ENCODE measurements at regions not wholly inside any gene's neighbourhood (a gene's known extent, or its start where the extent isn't known, plus 50 kb on each side); places are given as distances from the start of the nearest gene placed in this dataset.

DNA sequence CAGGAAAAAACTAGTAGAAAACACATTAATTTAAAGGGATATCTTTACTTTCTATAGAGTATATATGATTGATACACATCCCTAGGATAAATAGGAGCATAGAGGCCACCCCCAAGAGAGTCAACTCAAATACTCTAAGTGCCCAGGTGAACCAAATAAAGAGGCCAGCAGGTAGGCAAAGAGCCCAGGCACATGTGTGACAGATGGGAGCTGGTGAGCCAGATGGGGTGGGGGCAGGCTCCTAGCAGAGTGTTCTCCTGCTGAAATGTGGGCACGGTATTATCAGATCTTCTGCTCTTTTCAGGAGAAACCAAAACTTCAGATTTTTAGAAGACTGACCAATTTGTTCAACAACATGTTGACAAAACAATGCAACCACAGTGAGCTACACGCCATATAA lies 333.4 kb upstream of the PKN2 start:
- Histone ChIP-seq H3K9me2 (replicated peaks; ENCODE audit: insufficient read depth, low read length) (no peaks in the 10 kb centered on the region), H3F3A (ENCODE audit: insufficient read depth, low read length) (no peaks in the 10 kb centered on the region)

DNA sequence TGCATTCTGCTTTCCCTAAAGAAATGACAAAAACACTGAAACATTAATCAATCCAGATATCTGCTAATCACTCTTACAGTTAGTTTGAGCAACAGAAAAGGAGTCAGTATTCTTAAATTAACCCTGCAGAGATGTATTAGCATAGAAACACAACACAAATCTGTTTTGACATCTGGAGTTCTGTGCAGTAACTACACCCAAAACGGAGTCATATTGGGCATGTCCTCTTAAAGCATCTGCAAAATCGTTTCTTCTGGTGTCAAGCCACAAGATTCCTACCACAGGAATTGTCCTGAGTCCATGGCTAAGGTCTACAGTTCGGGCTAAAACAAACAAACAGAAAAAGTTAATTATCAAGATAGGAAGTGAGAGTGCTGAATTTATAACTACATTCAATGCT lies 332.1 kb upstream of the PKN2 start:
- Histone ChIP-seq H3K9ac (ENCODE audit: low read length) (no peak overlapping the region), H2AFZ (ENCODE audit: low read length) (no peak overlapping the region)

More for the DNA sequence above, 333.4 kb upstream of the PKN2 start:
- no peaks in the 10 kb centered on the region for H3K36me3 ChIP-seq (replicated peaks; ENCODE audit: insufficient read depth, low read length)
- H2AFZ ChIP-seq (ENCODE audit: low read length), result no peak overlapping the region
- H3K4me1 ChIP-seq (ENCODE audit: low read length), result no peaks in the 10 kb centered on the region
- H3K79me2 ChIP-seq (ENCODE audit: low read length), result no peaks in the 10 kb centered on the region
- no peak for TF ChIP-seq EZH2 (optimal IDR thresholded peaks at IDR 0.05; ENCODE audit: low read depth, low read length)
- TF ChIP-seq, protein P1, sequence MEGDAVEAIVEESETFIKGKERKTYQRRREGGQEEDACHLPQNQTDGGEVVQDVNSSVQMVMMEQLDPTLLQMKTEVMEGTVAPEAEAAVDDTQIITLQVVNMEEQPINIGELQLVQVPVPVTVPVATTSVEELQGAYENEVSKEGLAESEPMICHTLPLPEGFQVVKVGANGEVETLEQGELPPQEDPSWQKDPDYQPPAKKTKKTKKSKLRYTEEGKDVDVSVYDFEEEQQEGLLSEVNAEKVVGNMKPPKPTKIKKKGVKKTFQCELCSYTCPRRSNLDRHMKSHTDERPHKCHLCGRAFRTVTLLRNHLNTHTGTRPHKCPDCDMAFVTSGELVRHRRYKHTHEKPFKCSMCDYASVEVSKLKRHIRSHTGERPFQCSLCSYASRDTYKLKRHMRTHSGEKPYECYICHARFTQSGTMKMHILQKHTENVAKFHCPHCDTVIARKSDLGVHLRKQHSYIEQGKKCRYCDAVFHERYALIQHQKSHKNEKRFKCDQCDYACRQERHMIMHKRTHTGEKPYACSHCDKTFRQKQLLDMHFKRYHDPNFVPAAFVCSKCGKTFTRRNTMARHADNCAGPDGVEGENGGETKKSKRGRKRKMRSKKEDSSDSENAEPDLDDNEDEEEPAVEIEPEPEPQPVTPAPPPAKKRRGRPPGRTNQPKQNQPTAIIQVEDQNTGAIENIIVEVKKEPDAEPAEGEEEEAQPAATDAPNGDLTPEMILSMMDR (IDR thresholded peaks at IDR 0.05; ENCODE audit: low read length), result no peak
- no peak for TF ChIP-seq EZH2phosphoT487 (IDR thresholded peaks at IDR 0.05; ENCODE audit: low read length)
- H3K27ac ChIP-seq (ENCODE audit: low read length), result no peak overlapping the region
- H3K9ac ChIP-seq (ENCODE audit: low read length), result no peak overlapping the region
- no peak overlapping the region for H3K4me2 ChIP-seq (ENCODE audit: low read depth, low read length)
- H4K20me1 ChIP-seq (ENCODE audit: insufficient read depth, low read length), result no peaks in the 10 kb centered on the region
- no peak for DNase-seq
- H3K4me3 ChIP-seq (ENCODE audit: low read length), result no peak overlapping the region
- H3K27me3 ChIP-seq (replicated peaks; ENCODE audit: insufficient read depth, low read length), result no peaks in the 10 kb centered on the region
- H3K9me3 ChIP-seq (replicated peaks; ENCODE audit: insufficient read depth, low read length), result no peaks in the 10 kb centered on the region

DNA sequence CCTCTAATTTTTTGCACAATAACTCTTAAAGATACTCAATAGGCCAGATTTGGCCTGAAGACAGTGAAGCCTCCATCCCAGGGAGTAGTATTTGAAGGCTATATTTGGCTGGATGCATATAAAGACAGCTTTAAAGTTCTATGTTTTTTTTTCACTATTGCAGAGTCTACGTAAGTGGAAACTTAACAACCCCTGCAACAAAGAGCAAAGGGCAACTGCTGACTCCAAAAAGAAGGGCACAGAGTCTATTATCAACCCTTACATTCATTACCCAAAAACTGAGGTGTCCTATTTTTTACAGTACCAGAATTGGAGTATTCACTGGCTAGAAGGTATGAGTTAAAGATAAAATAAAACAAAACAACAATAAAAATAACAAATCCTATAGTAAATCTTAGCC lies 329.8 kb upstream of the PKN2 start:
- Histone ChIP-seq H3K9me2 (replicated peaks; ENCODE audit: insufficient read depth, low read length) (no peaks in the 10 kb centered on the region), H3K27ac (ENCODE audit: low read length) (no peak overlapping the region), H3K9ac (ENCODE audit: low read length) (no peak overlapping the region), H4K20me1 (ENCODE audit: insufficient read depth, low read length) (no peaks in the 10 kb centered on the region), H3K27me3 (replicated peaks; ENCODE audit: insufficient read depth, low read length) (no peaks in the 10 kb centered on the region), H3K9me3 (replicated peaks; ENCODE audit: insufficient read depth, low read length) (no peaks in the 10 kb centered on the region), H3K4me2 (ENCODE audit: low read depth, low read length) (no peak overlapping the region), H3K4me3 (ENCODE audit: low read length) (no peak overlapping the region), H2AFZ (ENCODE audit: low read length) (no peak overlapping the region), H3K36me3 (replicated peaks; ENCODE audit: insufficient read depth, low read length) (no peaks in the 10 kb centered on the region), H3K4me1 (ENCODE audit: low read length) (no peaks in the 10 kb centered on the region), H3K79me2 (ENCODE audit: low read length) (no peaks in the 10 kb centered on the region), H3F3A (ENCODE audit: insufficient read depth, low read length) (no peaks in the 10 kb centered on the region)
- TF ChIP-seq EZH2phosphoT487 (IDR thresholded peaks at IDR 0.05; ENCODE audit: low read length) (no peak), EZH2 (optimal IDR thresholded peaks at IDR 0.05; ENCODE audit: low read depth, low read length) (no peak)
- TF ChIP-seq, protein P1 (IDR thresholded peaks at IDR 0.05; ENCODE audit: low read length), result no peak
- no peak for DNase-seq

More for the DNA sequence above, 332.1 kb upstream of the PKN2 start:
- H3K4me2 ChIP-seq (ENCODE audit: low read depth, low read length), result no peak overlapping the region
- no peaks in the 10 kb centered on the region for H3K36me3 ChIP-seq (replicated peaks; ENCODE audit: insufficient read depth, low read length)
- H3F3A ChIP-seq (ENCODE audit: insufficient read depth, low read length), result no peaks in the 10 kb centered on the region
- no peaks in the 10 kb centered on the region for H3K27me3 ChIP-seq (replicated peaks; ENCODE audit: insufficient read depth, low read length)
- H4K20me1 ChIP-seq (ENCODE audit: insufficient read depth, low read length), result no peaks in the 10 kb centered on the region
- no peaks in the 10 kb centered on the region for H3K9me3 ChIP-seq (replicated peaks; ENCODE audit: insufficient read depth, low read length)
- no peak for DNase-seq
- H3K9me2 ChIP-seq (replicated peaks; ENCODE audit: insufficient read depth, low read length), result no peaks in the 10 kb centered on the region
- H3K27ac ChIP-seq (ENCODE audit: low read length), result no peak overlapping the region
- no peak overlapping the region for H3K4me3 ChIP-seq (ENCODE audit: low read length)
- no peaks in the 10 kb centered on the region for H3K79me2 ChIP-seq (ENCODE audit: low read length)
- H3K4me1 ChIP-seq (ENCODE audit: low read length), result no peaks in the 10 kb centered on the region
- TF ChIP-seq, protein P1 (IDR thresholded peaks at IDR 0.05; ENCODE audit: low read length), result no peak
- TF ChIP-seq EZH2 (optimal IDR thresholded peaks at IDR 0.05; ENCODE audit: low read depth, low read length) (no peak), EZH2phosphoT487 (IDR thresholded peaks at IDR 0.05; ENCODE audit: low read length) (no peak)
